ENCODE measurements at regions not wholly inside any gene's neighbourhood (a gene's known extent, or its start where the extent isn't known, plus 50 kb on each side); places are given as distances from the start of the nearest gene placed in this dataset.

- TF ChIP-seq POLR2A (IDR thresholded peaks at IDR 0.05) (no peak), CTCF (IDR thresholded peaks at IDR 0.05) (no peak), POLR2AphosphoS5 (IDR thresholded peaks at IDR 0.05) (no peak)
Measured at GRCh38 chr14:22040781-22041125, 367.1 kb upstream of the OR4E1 start.
